ENCODE measurements at regions not wholly inside any gene's neighbourhood (a gene's known extent, or its start where the extent isn't known, plus 50 kb on each side); places are given as distances from the start of the nearest gene placed in this dataset.
"Not testable (repeated sequence)": the region's sequence is repeated elsewhere in the genome, so short reads cannot be mapped to it uniquely, and the experiment has no call there.

DNA sequence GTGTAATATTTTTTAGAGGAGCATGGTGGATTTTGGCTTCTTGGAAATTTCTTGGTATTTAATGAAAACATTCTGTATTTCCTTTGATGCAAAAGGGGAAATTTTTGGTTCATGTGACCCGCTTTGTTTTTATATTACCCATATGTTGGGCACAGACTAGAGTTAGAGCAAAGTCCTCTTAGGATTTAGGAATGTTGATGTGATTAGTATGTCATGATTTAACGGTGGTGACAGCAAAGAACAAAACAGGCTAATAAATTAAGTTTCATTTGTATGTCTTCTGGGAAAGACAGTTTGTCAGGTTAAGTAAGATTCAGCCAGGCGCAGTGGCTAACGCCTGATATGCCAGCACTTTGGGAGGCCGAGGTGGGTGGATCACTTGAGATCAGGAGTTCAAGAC lies 304.6 kb downstream of the REEP3 start:
- no peak for DNase-seq (ENCODE audit: low spot score)
- TF ChIP-seq, protein P1, sequence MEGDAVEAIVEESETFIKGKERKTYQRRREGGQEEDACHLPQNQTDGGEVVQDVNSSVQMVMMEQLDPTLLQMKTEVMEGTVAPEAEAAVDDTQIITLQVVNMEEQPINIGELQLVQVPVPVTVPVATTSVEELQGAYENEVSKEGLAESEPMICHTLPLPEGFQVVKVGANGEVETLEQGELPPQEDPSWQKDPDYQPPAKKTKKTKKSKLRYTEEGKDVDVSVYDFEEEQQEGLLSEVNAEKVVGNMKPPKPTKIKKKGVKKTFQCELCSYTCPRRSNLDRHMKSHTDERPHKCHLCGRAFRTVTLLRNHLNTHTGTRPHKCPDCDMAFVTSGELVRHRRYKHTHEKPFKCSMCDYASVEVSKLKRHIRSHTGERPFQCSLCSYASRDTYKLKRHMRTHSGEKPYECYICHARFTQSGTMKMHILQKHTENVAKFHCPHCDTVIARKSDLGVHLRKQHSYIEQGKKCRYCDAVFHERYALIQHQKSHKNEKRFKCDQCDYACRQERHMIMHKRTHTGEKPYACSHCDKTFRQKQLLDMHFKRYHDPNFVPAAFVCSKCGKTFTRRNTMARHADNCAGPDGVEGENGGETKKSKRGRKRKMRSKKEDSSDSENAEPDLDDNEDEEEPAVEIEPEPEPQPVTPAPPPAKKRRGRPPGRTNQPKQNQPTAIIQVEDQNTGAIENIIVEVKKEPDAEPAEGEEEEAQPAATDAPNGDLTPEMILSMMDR (IDR thresholded peaks at IDR 0.05), result no peak
- Histone ChIP-seq H3K4me3 (no peak overlapping the region), H3K27ac (no peak overlapping the region)

DNA sequence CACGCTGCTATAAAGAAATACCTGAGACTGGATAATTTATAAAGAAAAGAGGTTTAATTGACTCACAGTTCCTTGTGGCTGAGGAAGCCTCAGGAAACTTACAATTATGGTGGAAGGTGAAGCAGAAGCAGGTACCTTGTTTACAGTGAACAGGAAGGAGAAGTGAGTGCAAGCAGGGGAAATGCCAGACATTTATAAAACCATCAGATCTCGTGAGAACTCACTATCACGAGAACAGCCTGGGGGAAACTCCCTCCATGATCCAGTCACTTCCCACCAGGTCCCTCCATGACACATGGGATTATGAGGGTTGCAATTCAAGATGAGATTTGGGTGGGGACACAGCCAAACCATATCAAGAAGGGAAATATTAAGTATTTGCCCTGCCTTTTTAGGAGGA lies 305.8 kb downstream of the REEP3 start:
- not testable (repeated sequence) for H3K4me3 ChIP-seq; DNase-seq (ENCODE audit: low spot score); H3K27ac ChIP-seq

DNA sequence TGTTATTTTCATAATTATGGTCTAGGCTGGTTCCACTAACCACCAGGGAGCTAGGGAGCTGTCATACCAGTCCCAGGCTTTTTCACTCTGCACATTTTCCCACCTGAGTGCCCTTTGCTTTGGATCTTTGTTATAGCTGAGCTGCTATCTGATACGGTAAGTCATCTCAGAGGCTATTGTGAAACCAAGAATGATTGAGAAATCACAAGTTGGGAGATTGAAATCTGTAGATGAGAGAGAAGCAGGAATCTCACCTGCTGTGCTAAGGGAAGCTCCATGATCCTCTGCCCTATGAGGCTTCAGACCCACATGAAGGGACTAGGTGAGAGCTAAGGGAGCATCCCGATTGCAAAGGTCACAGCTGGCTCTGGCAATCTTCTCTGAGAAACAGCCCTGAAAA lies 307.8 kb downstream of the REEP3 start:
- no peak for DNase-seq (ENCODE audit: low spot score)
- TF ChIP-seq, protein P1 (IDR thresholded peaks at IDR 0.05), result no peak

DNA sequence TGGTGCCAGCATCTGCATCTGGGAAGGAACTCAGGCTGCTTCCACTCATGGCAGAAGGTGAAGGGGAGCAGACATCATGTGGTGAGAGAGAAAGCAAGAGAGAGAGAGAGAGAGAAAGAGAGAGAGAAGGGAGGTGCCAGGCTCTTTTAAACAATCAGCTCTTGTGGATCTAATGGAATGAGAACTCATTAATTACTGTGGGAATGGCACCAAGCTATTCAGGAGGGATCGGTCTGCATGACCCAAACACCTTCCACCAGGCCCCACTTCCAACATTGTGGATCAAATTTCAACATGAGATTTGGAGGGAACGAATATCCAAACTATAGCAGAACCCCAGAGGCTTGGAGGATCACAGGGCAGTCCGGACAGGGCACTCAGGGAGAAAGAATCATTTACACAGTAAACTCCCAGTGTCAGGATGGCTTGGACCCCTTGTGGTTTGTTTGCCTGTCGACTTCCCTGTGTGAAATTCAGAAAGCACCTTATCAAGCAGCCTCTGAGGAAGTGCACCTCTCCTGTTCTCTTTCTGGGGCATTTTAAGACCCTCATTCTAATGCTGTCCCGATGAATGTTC lies 308.5 kb downstream of the REEP3 start:
- no peak for DNase-seq (ENCODE audit: low spot score)

More for the DNA sequence above, 307.8 kb downstream of the REEP3 start:
- no peak overlapping the region for H3K27ac ChIP-seq
- H3K4me3 ChIP-seq, result no peak overlapping the region

DNA sequence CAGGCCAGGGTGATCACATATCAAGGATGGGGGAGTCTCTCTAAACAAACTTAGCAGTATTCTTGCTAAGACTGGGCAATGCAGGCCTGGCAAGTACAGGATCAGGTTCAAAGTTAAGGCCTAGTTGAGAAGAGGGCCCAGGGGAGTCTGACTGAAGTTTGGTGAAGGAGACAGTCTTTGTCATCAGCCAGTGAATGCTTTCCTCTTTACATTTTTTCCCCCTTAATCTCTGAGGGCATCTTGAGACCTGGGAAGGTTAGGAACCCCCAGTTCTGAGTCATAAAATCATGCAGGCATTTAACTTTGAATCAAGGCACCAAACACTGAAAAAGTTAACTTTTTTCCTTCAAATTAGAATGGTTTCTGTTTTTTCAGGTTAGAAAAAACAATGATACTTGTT lies 311.5 kb downstream of the REEP3 start:
- TF ChIP-seq, protein P1 (IDR thresholded peaks at IDR 0.05), result no peak
- Histone ChIP-seq H3K27ac (no peak overlapping the region), H3K4me3 (no peak overlapping the region)
- DNase-seq (ENCODE audit: low spot score), result no peak

More for the DNA sequence above, 308.5 kb downstream of the REEP3 start:
- H3K4me3 ChIP-seq, result no peak overlapping the region
- TF ChIP-seq, protein P1 (IDR thresholded peaks at IDR 0.05), result no peak
- H3K27ac ChIP-seq, result no peak overlapping the region

DNA sequence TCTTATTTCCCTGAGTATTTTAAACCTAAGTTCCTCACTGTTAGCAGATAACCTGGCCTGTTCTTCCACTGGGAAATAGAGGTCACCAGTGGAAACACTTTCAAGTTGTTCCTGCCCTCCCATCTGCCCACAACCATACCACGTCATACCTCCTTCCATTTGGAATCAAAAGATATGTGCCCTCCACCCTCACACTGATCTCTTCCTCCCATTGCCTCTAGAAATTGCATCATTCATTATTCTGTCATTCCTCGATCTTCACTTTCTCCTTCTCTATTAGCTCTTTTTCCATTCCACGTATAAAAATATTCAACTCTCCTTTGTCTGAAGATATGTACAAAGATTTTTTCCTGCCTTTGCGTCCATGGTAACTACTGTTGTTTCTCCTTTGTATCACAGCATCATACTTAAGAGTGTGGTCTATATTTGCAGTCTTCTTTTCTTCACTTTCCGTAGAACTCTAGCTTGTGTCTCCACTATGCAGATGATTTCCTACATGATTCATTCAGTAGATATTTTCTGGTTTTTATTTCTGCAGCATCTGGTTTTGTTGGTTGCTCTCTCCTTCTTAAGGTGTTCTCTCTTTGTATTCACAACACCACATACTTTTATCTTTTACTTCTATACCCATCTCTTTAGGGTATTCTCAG lies 312.3 kb downstream of the REEP3 start:
- no peak overlapping the region for H3K4me3 ChIP-seq
- DNase-seq (ENCODE audit: low spot score), result no peak
- TF ChIP-seq, protein P1 (IDR thresholded peaks at IDR 0.05), result no peak
- H3K27ac ChIP-seq, result no peak overlapping the region

DNA sequence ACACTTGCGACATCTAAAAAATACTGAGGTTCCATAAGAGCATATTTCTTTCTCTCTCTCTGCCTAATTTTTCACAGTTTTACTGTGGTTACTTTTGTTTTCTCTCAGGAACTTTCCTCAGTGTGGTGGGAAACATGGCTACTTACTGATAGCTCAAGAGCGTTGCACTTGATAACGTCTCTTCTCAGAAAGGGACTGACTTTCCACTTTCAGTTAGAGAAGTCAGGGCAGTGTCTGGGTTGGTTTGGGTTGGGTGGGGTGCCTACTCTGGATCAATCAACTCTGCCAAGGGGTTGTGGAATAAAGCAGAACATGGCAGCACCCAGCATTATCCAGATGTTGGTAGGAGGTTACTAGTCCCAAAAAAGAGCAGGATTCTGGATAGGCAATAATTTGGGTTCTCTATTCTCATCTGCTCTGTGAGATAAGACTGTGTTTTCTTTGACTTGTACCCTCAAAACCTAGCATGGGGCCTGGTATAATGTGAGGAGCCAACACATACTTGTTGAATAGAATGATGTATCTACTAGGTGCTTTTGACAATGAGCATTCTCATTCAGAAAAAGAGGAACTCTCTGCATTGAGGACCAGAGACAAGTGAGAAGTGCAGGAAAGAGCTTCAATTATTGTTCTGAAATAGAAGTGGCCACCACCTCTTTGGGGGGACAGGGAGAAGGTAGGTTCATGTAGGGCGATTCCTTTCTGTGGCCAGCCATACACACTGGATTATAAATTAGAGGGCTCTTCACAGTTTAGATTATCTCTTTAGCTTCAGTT lies 315.7 kb downstream of the REEP3 start:
- no peak for DNase-seq (ENCODE audit: low spot score)
- Histone ChIP-seq H3K4me3 (no peak overlapping the region), H3K27ac (no peak overlapping the region)
- TF ChIP-seq, protein P1 (IDR thresholded peaks at IDR 0.05), result no peak

All from coronary artery (tissue), 2 donors.